Stimulated activated CD4-positive, alpha-beta T cell treated with anti-CD3 and anti-CD28 coated beads, Interleukin-1b, Interleukin-23, amount 100 ng/mL, for 4 hours (primary cell): ENCODE measurements at regions not wholly inside any gene's neighbourhood (a gene's known extent, or its start where the extent isn't known, plus 50 kb on each side); places are given as distances from the start of the nearest gene placed in this dataset.
"Not testable (repeated sequence)": the region's sequence is repeated elsewhere in the genome, so short reads cannot be mapped to it uniquely, and the experiment has no call there.

Source experiments
- DNase-seq, 2 donors: peaks; one replicate each; pipeline ENCODE4 v3.0.0-alpha.2; 2020; ENCODE audit warnings: low read depth in 2 of 2

GRCh38 chr15:93361703-93362102 is 272.7 kb upstream of the RGMA start:
- no peak for DNase-seq

DNA sequence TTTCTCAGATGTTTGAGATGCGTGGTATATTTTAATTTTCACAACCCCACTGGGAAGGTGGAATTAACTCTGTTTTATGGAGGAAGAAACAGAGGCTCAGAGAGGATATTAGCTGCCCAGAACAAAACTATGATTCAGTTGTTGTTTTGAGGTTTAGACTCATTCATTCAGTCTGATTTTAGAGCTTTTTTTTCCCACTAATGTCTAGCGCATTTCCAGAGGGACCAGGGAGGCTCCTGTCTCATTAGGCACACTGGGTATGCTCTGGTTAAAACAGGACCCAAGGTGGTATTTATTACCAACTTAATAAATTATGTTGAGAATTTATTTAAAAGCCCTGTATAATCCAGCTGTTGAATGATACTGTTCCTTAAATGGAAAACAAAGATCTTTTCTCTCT is 272.0 kb upstream of the RGMA start:
- no peak for DNase-seq

GRCh38 chr15:93360318-93360717 is 271.3 kb upstream of the RGMA start:
- DNase-seq: no peak

DNA sequence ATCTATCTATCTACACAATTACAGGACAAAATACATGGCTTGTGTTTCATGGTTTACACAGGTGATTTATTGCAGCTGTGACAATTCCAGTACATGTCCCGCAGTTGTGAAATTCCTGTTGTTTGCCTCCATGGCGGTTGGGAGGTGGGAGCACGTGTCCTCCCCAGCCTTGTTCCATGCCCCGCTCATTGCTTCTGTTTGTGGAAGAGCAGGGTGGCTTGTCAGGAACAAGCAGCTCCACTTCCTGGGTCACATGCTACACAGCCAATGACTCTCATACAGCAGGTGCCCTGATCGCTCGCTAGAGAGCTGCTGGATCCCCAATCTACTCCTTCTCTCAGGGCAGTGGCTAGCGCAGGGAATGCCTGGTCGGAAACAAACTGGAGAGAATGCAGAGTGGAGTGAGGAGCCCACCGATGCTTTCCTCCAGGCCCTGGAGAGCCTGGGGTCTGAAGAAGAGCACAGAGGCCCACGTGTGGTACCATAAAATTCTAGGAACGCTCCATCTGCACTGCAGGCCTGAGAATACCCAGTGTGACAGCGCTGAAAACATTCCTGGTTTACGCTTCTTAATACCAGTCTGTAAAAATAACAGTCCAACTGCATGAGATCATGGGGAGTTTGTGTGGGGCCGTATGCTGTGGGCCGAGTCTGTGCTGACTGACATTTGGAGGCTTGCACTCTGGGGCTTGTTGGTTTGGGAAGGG is 270.6 kb upstream of the RGMA start:
- DNase-seq: no peak

- no peak for DNase-seq
Observed at GRCh38 chr15:93359060-93359408, 270.0 kb upstream of the RGMA start.

GRCh38 chr15:93358166-93359059 is 269.4 kb upstream of the RGMA start:
- no peak for DNase-seq

- DNase-seq: no peak
Observed at GRCh38 chr15:93348711-93349545, 259.9 kb upstream of the RGMA start.

DNA sequence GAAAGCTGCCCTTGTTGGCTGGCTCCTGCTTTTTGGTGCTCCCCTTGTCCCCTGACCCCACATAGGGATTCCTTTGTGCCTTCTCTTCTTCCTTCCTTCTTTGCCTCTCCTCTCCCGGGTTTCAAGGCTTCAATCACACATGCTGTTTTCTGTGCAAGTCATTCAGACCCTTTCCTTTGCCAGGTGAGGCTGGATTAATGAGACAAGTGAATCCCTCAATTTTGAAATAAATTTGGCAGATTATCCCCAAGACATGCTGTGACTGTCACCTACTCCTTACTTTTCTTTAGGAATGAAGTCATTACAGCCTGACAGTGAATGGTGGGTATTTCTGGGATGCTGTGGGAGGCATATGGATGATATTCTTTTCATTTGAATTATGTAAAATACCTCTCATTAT is 259.0 kb upstream of the RGMA start:
- no peak for DNase-seq

GRCh38 chr15:93345981-93346380 is 257.0 kb upstream of the RGMA start:
- no peak for DNase-seq

GRCh38 chr15:93343402-93343801 is 254.4 kb upstream of the RGMA start:
- not testable (repeated sequence) for DNase-seq

GRCh38 chr15:93341164-93341563 is 252.2 kb upstream of the RGMA start:
- DNase-seq: no peak

DNA sequence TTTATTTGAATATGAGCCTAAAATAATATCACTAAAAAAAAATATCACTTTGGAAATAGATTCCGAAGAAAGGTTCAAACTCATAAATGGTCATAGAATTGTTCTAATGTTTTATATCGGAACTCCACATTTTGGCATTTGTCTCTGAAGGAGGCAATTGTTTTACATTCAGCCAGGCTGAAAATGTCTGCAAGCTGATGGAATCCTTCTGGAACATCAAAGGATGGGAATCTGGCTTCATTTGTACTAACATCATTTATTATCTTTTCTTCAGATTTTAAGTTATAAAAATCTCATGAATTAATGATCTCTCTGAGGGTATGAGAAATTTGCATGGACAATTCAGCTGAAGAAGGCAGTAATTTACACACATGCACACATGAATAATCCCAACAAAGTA is 251.4 kb upstream of the RGMA start:
- no peak for DNase-seq

- no peak for DNase-seq
Observed at GRCh38 chr15:93333796-93334195, 244.8 kb upstream of the RGMA start.

GRCh38 chr15:93333126-93333525 is 244.1 kb upstream of the RGMA start:
- DNase-seq: not testable (repeated sequence)

- DNase-seq: no peak
Observed at GRCh38 chr15:93332168-93332553, 243.2 kb upstream of the RGMA start.

DNA sequence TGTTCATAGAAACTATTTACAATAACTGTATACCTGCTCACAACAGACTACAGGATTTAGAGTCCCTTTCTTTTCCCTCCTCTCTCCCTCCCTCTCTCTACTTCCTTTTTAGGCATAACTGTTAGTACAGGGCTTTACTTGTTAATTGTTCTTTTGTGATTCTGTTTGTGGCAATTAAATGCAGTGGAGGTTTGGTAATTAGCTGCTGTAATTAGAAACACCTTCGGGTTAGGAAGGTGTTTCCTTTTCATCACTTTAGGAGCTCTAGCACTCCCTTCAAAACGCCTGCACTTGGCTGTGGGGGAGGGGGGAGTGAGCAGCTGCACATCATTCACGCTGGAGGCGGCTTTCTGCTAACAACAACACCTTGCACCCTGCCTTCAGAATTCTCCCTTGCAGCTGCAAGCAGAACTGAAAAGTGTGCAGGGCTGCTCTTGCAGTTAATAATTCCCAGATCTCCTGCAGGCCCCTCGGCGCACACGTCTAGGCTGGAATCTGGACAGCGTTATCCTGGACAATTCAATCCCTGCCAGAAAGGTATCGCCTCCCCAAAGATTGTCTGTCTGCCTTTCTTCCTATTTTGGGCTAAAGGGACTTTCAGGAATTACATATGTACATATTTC is 242.6 kb upstream of the RGMA start:
- DNase-seq: no peak

DNA sequence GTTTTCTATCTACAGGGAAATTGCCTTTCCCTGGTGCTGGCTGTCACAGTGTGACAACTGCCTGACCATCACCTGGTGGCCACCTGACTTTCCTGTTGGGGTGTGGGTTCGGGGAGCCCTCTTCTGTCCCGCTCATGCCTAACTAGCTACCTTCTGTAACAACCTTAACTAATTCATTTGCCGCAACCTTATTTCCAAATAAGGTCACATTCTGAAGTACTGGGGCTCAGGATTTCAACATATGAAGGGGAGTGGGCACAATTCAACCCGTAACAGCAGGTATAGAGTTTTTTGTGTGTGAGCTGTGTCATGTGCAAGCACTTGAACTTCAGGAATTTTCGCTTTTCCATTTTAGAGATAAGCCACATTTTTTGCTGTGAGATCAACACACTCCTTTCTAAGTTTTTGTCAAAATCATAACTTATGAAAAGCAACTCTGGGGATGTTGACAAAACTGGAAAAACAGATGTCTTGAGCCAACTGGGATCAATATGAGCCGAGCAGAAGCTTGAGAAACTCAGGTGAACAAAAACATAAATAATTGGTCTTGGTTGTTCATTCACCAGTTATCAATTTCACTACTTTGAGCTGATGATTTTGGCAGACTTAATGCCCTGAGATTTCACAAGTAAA is 242.0 kb upstream of the RGMA start:
- no peak for DNase-seq

GRCh38 chr15:93327364-93327763 is 238.4 kb upstream of the RGMA start:
- DNase-seq: no peak

DNA sequence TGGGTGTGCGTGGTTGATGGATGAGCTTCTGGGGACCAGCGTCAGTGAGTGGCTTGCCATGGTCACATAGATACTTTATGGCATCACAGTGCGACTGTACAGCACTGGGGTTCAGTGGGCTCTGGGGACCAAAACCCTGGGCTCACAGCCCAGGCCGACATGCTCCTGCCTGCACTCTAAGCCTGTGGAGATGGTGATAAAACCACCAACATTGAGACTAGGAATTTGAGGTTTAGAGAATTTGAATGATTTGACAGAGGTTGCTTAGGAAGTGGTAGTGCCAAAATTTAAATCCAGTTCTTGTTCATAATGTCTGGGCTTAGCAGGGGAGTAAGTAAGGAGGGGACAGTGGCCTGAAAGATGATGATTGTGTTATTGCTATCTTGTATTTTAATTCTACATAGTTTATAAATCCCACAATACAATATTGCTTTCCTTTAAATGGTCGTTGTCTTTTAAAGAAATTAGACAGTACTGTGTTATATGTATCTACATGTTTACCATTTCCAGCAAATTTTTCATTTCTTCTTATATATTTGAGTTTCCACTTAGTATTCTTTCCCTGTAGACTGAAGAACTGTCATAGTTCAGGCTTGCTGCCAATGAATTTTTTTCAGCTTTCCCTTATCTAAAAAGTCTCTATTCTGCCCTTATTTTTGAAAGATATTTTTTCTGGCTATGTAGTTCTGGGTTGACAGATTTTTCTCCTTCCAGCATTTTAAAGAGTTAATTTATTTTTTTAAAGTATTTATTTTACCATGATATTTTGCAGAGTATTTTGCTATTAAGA is 235.4 kb upstream of the RGMA start:
- DNase-seq: no peak

GRCh38 chr15:93321881-93322282 is 232.9 kb upstream of the RGMA start:
- no peak for DNase-seq
